ENCODE measurements at regions not wholly inside any gene's neighbourhood (a gene's known extent, or its start where the extent isn't known, plus 50 kb on each side); places are given as distances from the start of the nearest gene placed in this dataset.

DNA sequence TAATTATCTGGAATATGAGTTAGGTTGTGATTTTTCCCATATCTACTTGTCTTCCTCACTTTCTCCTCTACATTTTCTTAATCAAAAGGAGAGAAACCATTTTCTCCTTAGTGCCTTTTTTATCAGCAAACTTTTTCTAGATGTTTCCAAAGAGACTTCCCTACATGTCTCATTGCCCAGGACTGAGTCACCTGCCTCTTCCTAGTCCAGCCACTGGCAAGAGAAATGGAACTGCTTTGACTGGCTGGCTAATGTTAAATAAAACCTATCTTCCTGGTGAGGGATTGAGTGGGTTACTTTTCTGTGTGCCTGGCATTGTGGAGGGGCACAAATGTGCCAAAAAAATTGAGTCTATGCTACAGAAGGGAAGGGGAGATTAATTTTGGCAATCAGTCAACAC lies 52.1 kb upstream of the CD5L start:
- TF ChIP-seq, protein P1, sequence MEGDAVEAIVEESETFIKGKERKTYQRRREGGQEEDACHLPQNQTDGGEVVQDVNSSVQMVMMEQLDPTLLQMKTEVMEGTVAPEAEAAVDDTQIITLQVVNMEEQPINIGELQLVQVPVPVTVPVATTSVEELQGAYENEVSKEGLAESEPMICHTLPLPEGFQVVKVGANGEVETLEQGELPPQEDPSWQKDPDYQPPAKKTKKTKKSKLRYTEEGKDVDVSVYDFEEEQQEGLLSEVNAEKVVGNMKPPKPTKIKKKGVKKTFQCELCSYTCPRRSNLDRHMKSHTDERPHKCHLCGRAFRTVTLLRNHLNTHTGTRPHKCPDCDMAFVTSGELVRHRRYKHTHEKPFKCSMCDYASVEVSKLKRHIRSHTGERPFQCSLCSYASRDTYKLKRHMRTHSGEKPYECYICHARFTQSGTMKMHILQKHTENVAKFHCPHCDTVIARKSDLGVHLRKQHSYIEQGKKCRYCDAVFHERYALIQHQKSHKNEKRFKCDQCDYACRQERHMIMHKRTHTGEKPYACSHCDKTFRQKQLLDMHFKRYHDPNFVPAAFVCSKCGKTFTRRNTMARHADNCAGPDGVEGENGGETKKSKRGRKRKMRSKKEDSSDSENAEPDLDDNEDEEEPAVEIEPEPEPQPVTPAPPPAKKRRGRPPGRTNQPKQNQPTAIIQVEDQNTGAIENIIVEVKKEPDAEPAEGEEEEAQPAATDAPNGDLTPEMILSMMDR (IDR thresholded peaks at IDR 0.05; ENCODE audit: low read length, missing control alignments), result no peak
- no peak for DNase-seq (ENCODE audit: low read depth)
- H3K4me3 ChIP-seq (replicated peaks; ENCODE audit: low read depth, low read length), result no peak overlapping the region

GRCh38 chr1:157894613-157895165 lies 53.1 kb upstream of the CD5L start:
- no peak overlapping the region for H3K4me3 ChIP-seq (replicated peaks; ENCODE audit: low read depth, low read length)
- TF ChIP-seq, protein P1 (IDR thresholded peaks at IDR 0.05; ENCODE audit: low read length, missing control alignments), result no peak
- DNase-seq (ENCODE audit: low read depth), result no peak

DNA sequence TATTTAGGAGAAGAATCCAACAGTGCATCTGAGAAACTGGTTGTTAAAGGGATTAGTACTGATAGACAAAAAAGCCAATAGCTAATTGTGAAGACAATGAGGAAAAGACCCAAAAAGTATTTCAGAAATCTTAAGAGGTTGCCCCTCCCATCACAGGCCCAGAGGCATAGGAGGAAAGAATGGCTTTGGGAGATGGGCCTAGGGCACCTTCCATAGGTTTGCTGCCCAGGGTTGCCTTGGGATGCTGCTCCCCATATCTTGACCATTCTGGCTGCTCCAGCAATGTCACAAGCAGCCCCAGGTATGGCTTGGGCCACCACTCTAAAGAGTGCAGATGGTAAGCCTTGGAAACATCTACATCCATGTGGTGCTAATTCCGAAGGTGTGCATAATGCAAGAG lies 68.7 kb upstream of the CD5L start:
- H3K4me3 ChIP-seq (replicated peaks; ENCODE audit: low read depth, low read length), result no peak overlapping the region
- TF ChIP-seq, protein P1 (IDR thresholded peaks at IDR 0.05; ENCODE audit: low read length, missing control alignments), result no peak
- no peak for DNase-seq (ENCODE audit: low read depth)

GRCh38 chr1:157915859-157916258 lies 74.3 kb upstream of the CD5L start:
- TF ChIP-seq, protein P1 (IDR thresholded peaks at IDR 0.05; ENCODE audit: low read length, missing control alignments), result no peak
- no peak overlapping the region for H3K4me3 ChIP-seq (replicated peaks; ENCODE audit: low read depth, low read length)
- DNase-seq (ENCODE audit: low read depth), result no peak

DNA sequence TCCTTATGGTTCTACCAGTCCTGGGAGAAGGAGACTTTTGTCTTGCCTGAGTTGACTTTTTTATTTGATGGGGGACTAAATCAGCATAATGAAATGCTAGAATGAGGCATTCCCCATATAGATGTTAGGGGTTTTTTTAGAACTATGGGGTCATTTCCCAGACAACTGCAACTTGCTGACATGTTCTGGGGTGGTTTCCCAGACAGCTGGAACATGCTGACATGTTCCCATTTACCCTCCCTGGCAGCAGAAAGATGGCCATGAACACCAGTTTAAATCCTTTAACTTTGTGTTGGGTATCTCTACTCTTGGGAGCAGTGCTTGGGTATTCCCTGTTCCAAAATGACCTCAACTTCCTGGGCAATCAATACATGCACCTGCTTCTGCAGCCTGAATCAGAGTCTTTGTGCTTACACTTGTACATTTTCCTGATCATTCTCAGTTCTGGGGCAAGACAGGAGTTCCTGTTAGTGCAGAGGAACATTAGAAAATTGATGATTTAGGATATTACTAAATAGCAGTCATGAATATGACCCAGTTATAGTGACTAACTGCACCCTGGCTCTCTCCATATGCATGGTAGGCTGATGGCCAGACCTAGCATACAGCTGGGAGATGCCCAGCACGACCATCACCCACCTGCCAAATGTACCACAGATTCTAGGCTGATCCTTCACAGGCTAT lies 75.4 kb upstream of the CD5L start:
- TF ChIP-seq, protein P1 (IDR thresholded peaks at IDR 0.05; ENCODE audit: low read length, missing control alignments), result no peak
- H3K4me3 ChIP-seq (replicated peaks; ENCODE audit: low read depth, low read length), result no peak overlapping the region
- no peak for DNase-seq (ENCODE audit: low read depth)

GRCh38 chr1:157920748-157921147 lies 72.7 kb upstream of the KIRREL1 start:
- TF ChIP-seq, protein P1 (IDR thresholded peaks at IDR 0.05; ENCODE audit: low read length, missing control alignments), result no peak
- no peak for DNase-seq (ENCODE audit: low read depth)
- no peak overlapping the region for H3K4me3 ChIP-seq (replicated peaks; ENCODE audit: low read depth, low read length)
